Spleen (tissue), 7 donors: ENCODE measurements at regions not wholly inside any gene's neighbourhood (a gene's known extent, or its start where the extent isn't known, plus 50 kb on each side); places are given as distances from the start of the nearest gene placed in this dataset.

Experiments
- CTCF ChIP-seq, 11 experiments: fragments of 200-600 bp in 7 of 11; fragments of 450-650 bp in 4 of 11; sonication (generic) in 4 of 11; IDR thresholded peaks in 8 of 11; conservative IDR thresholded peaks in 3 of 11; 1 replicate in 7 of 11; 2 replicates in 4 of 11; pipeline versions ENCODE4 v1.4.0 to v1.8.0; 2016 to 2021; ENCODE audit warnings: antibody characterized with exemption in 11 of 11, inconsistent platforms in 4 of 11, mild to moderate bottlenecking in 1 of 11
- POLR2A ChIP-seq, 3 donors: fragments of 450-650 bp; IDR thresholded peaks; one replicate each; pipeline ENCODE4 v1.5.1; 2017; ENCODE audit warnings: antibody characterized with exemption in 3 of 3, mild to moderate bottlenecking in 1 of 3
- POLR2AphosphoS5 ChIP-seq, 3 donors: sonication (generic); formaldehyde crosslinking; IDR thresholded peaks; one replicate each; pipeline ENCODE4 v1.5.1; 2017; ENCODE audit warnings: antibody characterized with exemption in 3 of 3
- donor health status: DM: no; HTN: no; CAD: no; lungs with moderate emphysema.
- donor health status: DM: no; HTN: no; CAD: no.
- donor health status: DM: no; HTN: no; CAD: no.

GRCh38 chr18:71362140-71362539 lies 1073.3 kb downstream of the SOCS6 start:
- TF ChIP-seq CTCF (IDR thresholded peaks at IDR 0.05 in 8 of 11, conservative IDR thresholded peaks at IDR 0.05 in 3 of 11) (no peak), POLR2A (IDR thresholded peaks at IDR 0.05) (no peak), POLR2AphosphoS5 (IDR thresholded peaks at IDR 0.05) (no peak)
